Cardiac muscle cell (in vitro differentiated cells and primary cell): ENCODE measurements at regions not wholly inside any gene's neighbourhood (a gene's known extent, or its start where the extent isn't known, plus 50 kb on each side); places are given as distances from the start of the nearest gene placed in this dataset.

Experiments
- DNase-seq, 2 donors: peaks; one replicate each; pipeline versions ENCODE4 v3.0.0 to v3.0.0-alpha.2; 2010 to 2017; ENCODE audit warnings: low read depth in 1 of 2, low spot score in 1 of 2
- H3K27ac ChIP-seq: fragments of 200-600 bp; sonication (generic); 2 replicates; pipeline ENCODE4 v1.5.1; 2016
- H3K27me3 ChIP-seq: fragments of 200-600 bp; sonication (generic); 2 replicates; pipeline ENCODE4 v1.6.0; 2016; ENCODE audit warnings: control low read depth
- H3K36me3 ChIP-seq: fragments of 200-600 bp; sonication (generic); 2 replicates; pipeline ENCODE4 v1.5.1; 2016; ENCODE audit warnings: control low read depth
- H3K4me1 ChIP-seq: fragments of 200-600 bp; sonication (generic); 2 replicates; pipeline ENCODE4 v1.8.1; 2017; ENCODE audit warnings: low read depth, mild to moderate bottlenecking, mixed run types
- H3K4me3 ChIP-seq: fragments of 200-600 bp; sonication (generic); 2 replicates; pipeline ENCODE4 v1.5.1; 2016; ENCODE audit warnings: mild to moderate bottlenecking
- H3K9me3 ChIP-seq: fragments of 200-600 bp; sonication (generic); 2 replicates; pipeline ENCODE4 v1.5.1; 2017; ENCODE audit warnings: low read depth, mild to moderate bottlenecking, control low read depth
- CTCF ChIP-seq: IDR thresholded peaks from 2 replicates; pipeline ENCODE4 v1.5.1; 2012; ENCODE audit warnings: low read depth, mild to moderate bottlenecking, low read length

GRCh38 chr18:60649842-60650536, 277.4 kb upstream of the MC4R start:
- TF ChIP-seq CTCF: no peak
- Histone ChIP-seq H3K27ac (no peak overlapping the region), H3K9me3 (no peaks in the 10 kb centered on the region), H3K4me3 (no peak overlapping the region), H3K4me1 (no peaks in the 10 kb centered on the region), H3K36me3 (no peaks in the 10 kb centered on the region), H3K27me3 (no peaks in the 10 kb centered on the region)
- no peak for DNase-seq

- DNase-seq: no peak
- no peaks in the 10 kb centered on the region for H3K4me1 ChIP-seq
- H3K36me3 ChIP-seq: no peaks in the 10 kb centered on the region
- no peaks in the 10 kb centered on the region for H3K9me3 ChIP-seq
- no peak for TF ChIP-seq CTCF
- no peak overlapping the region for H3K27ac ChIP-seq
- no peaks in the 10 kb centered on the region for H3K27me3 ChIP-seq
- no peak overlapping the region for H3K4me3 ChIP-seq
These were observed 281.7 kb upstream of the MC4R start for GRCh38 chr18:60654298-60654697.

- Histone ChIP-seq H3K4me1 (no peaks in the 10 kb centered on the region), H3K9me3 (no peaks in the 10 kb centered on the region), H3K27me3 (no peaks in the 10 kb centered on the region), H3K4me3 (no peak overlapping the region), H3K27ac (no peak overlapping the region), H3K36me3 (no peaks in the 10 kb centered on the region)
- DNase-seq: no peak
- TF ChIP-seq CTCF: no peak
These were observed 284.0 kb upstream of the MC4R start for GRCh38 chr18:60656553-60656952.

DNA sequence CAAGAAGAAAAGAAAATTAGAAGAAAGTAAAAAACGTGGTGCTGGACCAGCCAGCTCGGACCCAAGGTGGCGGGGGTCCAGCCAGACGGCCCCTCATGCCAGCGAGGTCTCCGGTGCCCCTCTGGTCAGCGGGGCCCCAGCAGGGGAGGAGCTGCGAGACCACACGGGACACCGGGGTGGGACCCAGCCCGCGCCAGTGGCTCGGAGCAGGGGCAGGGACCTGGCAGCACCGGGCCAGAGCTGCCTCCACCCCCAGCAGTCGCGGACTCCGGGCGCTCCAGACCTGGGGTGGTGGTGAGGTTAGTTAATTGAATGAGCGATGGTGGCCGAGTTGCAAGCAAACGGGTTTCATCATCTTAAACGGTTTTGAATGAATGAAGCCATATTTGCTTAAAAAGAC, 289.9 kb upstream of the MC4R start:
- H3K4me1 ChIP-seq: no peaks in the 10 kb centered on the region
- no peaks in the 10 kb centered on the region for H3K27me3 ChIP-seq
- H3K36me3 ChIP-seq: no peaks in the 10 kb centered on the region
- H3K27ac ChIP-seq: no peak overlapping the region
- no peak overlapping the region for H3K4me3 ChIP-seq
- DNase-seq: no peak
- no peaks in the 10 kb centered on the region for H3K9me3 ChIP-seq
- TF ChIP-seq CTCF: no peak

DNA sequence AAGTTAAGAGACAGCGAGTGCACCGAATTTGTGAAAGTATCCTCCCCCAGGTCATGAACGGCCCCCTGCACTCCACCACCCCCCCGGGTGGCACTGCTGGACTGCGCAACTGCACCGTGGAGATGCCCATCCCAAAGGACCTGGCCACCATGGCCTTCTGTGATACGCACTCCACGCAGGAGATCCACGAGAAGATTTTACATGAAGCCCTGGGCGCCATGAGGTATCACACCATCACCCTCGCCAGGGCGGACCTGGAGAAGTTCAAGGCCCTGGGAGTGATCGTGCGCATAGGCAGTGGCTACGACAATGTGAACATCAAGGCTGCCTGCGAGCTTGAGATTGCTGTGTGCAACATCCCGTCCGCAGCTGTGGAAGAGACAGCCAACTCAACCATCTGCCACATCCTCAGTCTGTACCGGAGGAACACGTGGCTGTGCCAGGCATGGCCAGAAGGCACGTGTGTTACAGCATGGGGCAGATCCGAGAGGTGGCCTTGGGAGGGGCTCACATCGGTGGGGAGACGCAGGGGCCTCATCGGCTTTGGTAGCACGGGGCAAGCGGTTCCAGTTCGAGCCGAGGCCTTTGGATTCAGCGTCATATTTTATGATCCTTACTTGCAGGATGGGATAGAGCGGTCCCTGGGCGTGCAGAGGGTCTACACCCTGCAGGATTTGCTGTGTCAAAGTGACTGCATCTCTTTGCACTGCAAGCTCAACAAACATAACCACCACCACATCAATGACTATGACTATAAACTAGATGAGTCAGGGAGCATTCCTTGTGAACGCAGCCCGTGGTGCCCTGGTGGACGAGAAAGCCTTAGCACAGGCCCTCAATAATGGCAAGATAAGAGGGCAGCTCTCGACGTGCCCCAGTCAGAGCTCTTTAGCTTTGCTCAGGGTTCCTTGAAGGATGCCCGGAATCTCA, 290.8 kb upstream of the MC4R start:
- Histone ChIP-seq H3K36me3 (no peaks in the 10 kb centered on the region), H3K4me1 (no peaks in the 10 kb centered on the region), H3K4me3 (no peak overlapping the region), H3K27me3 (no peaks in the 10 kb centered on the region), H3K27ac (no peak overlapping the region), H3K9me3 (no peaks in the 10 kb centered on the region)
- no peak for TF ChIP-seq CTCF
- no peak for DNase-seq
